RPMI8226 (cell line): ENCODE measurements at regions not wholly inside any gene's neighbourhood (a gene's known extent, or its start where the extent isn't known, plus 50 kb on each side); places are given as distances from the start of the nearest gene placed in this dataset.

Source experiments
- DNase-seq: peaks from one replicate; pipeline ENCODE4 v3.0.0-alpha.2; 2015

DNA sequence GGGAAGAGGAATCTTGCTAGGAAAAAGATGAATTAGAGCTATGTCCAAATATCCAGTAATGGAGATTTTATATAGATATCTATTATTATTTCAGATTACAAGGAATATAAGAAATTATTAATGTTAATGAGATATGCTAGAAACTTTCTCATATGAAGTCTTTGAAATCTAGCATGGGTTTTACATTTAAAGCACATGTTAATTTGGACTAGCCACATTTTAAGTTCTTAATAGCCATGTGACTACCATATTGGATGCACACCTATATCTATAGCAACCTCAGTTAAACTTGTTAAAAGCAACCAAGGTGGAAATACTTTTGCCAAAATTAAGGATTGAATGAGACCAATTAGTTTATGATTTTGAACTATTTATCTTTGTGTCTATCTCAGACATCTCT is 86.7 kb upstream of the CNTNAP4 start:
- DNase-seq: no peak

DNA sequence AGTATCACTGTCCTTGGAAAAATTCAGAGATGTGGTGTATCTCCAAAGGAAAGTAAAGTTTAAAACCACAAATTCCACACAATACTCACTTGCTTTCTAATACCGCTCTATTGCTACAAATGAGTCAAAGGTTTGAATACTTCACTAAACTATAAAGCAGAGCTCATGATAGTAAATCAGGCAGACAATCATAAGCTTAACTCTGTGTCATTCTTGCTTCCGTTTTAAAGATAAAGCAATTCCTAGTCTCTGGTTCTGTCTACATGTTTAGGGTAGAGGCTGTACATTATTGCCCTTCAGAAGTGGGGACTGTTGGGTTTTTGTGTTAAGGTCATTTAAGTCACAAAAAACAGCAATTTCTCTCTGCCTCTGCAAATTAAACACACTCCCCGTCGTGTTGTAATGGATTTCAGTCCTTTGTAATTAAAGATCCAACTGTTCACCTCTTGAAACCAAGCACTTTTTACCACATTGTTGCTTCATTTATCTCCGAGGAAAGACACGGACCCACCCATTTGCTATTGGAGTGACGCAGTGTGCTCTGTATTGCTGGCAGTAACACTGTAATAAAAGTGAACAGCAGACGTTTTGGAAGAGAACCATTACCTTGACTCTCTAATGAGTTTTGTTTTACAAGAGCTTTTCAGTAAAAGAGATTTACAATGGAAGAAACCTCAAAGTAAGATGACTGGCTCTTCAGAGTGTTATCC is 83.1 kb upstream of the CNTNAP4 start:
- no peak for DNase-seq

DNA sequence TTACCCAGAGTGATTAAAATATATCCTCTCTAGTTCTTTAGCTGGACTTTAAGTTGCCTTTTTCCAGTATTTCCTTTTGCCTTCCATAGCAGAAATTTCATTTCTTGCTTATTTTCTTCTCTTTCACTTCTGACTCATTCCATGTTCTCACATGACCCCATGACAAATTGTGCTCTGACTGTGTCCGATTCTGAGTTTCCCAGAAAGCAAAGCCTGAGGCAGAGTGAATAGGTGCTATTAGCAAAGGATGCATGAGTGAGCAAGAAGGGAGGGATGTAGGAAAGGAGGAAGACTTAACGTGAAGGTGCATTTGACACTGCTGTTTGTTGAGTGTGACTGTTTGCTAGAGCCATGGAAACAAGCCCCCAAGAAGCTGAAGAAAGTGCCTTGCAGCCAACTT is 82.6 kb upstream of the CNTNAP4 start:
- no peak for DNase-seq

DNA sequence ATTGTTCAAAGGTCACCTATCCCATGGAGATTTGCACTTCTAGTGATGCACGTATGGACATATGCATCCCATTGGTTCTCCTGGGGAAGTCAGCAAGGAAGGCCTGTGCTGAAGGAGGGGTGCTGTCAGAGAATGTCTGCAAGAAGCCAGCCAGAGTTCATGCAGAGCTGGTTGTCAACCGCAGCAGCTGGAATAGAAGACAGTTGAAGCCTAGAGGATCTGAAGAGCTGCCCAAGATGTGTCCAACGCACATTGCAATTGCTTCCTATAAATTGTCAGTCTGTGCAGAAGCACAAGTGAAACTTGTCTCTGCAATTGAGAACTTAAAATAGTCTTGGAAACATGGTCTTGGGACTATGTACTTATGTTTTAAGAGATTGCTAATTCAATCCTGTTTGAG is 82.1 kb upstream of the CNTNAP4 start:
- no peak for DNase-seq

DNA sequence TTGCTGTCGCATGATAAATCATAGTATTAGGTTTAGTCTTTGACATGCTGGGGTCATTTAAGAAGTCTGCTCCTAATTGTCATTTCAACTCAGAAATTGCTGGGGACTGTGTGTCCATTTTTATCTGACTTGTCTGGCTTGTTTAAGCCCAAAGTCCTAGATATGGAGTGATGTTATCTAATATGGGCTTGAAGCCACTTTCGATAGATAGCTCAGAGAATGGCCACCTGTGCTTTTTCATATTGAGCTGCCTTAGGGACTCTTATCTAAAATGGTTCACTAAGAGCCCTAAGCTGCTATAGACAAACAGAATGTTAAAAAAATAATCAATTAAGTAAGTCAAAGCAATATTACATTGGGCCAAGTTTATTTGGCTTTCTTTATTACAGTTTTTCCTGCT is 81.6 kb upstream of the CNTNAP4 start:
- no peak for DNase-seq

DNA sequence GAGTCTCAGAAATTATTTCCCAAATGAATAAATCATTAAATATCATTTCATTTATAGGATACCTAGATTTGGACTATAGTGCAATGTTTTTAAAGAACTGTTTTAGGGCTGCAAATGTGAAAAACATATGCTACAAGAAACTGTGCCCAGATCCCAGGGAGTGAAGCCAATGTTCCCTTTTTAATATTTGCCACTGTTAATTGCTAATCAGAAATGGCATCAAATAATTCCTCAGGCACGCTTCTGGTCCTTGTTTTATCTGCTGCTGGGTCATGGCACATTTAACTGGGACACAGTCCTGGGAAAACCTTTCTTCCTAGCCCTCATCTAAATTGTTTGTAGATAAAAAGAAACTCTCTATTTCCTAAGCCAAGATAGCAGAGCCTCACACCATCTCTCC is 79.3 kb upstream of the CNTNAP4 start:
- no peak for DNase-seq

DNA sequence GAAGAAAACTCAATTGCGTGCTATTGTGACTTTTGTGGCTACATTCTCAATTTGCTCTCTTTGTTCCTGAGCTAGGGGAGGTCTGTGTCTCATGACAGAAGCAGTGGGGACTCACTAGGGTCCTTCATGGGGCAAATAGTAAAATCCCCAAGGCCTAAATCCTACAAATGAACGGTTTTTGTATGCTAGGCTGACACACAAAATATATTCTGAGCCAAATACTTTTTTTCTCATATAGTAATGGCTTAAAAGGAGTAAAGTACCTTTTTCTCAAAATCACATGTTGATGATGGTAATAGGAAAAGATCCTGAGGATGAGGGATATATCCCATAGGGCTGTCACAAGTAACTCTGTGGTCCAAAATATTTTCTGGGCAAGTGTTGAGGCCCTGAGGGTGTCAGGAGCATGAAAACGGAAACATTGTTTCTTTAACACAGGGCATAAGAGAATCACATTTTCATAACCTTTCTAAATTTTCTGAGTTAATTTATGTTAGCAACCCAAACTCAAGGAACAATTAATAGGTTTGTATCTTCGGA is 77.5 kb upstream of the CNTNAP4 start:
- DNase-seq: no peak

DNA sequence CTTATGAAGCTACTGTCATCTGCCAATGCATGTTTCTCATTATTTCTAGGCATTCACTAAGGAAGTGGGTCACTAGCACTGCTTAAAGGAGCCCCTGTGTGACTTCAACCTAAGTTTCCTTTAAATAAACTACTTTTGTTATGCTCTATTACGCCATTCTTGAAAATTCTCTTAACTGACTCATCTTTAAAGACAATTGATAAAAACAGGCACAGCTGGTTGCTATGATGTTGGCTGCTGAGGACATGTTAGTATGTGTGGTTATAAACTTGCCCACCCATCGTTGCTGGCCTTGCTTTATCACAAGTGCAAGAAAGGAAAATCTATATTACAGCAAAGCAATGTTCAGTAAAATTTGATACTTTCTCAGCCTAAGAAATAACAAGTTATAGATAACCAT is 75.8 kb upstream of the CNTNAP4 start:
- DNase-seq: no peak

DNA sequence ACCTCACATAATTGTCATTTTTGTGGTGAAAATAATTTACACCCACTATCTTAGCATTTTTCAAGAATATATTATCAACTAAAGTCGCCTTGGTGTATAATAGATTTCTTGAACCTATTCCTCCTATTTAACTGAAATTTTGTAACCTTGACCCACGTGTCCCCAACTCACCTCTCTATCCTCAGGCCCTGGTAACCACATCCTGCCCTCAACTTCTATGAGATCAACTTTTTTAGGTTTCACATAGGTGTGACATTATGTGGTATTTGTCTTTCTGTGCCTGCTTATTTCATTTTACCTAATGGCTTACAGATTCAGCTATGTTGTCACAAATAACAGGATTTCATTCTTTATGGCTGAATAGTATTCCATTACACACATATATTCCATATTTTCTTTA is 73.0 kb upstream of the CNTNAP4 start:
- no peak for DNase-seq

DNA sequence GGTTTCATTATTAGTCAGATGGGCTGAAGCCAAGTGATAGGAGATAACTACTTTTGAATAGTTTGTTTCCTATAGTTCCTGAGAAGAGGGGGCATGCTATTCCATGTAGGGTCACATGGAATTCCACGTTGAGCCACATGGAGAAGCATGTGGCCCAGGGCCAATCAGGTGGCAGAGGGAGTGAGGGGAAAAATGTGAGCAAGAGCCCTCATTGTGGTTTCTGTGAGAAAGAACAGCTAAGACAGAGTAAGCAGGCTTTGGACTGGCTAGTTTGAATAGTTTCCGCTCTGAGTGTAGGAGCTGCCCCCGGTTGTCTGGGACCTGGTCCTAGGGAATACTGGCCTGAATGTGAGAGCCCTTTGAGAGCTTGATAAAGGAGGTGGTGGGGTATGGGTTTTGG is 69.9 kb upstream of the CNTNAP4 start:
- no peak for DNase-seq

DNA sequence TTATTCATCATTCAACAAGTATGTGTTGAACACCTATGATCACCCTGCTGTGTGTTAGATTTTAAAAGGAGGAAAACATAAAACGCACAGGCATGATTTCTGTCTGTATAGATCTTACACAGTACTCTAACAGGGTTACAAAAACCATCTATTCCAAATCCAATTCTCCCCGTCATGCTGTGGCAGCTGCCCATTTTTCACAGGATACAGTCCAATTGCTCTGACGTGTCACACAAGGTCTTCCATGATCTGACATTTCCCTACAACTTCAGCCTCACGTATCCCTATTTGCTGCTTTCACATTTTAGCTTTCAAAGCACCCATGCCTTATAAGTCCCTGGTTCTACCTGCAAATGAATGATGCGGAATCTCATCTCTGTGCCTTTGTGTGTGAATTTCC is 67.0 kb upstream of the CNTNAP4 start:
- no peak for DNase-seq

DNA sequence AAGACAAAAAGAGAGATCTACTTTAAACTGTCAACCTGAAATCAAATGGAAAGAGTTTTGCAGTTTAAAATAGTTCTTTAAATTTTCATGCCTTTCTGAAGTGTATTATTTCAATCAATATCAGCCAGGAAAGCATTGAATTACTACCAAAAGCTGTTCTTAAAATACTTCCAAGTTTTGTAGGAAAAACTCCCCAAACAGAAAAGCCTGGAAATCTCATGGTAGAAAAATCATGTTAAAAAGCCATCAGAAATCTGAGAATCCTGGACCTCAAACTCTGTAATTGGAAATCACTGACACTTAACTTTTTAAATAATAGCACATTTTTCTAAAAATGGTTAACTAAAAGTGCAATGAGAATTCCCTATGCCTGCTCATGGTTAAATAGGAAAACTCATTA is 63.3 kb upstream of the CNTNAP4 start:
- DNase-seq: no peak

DNA sequence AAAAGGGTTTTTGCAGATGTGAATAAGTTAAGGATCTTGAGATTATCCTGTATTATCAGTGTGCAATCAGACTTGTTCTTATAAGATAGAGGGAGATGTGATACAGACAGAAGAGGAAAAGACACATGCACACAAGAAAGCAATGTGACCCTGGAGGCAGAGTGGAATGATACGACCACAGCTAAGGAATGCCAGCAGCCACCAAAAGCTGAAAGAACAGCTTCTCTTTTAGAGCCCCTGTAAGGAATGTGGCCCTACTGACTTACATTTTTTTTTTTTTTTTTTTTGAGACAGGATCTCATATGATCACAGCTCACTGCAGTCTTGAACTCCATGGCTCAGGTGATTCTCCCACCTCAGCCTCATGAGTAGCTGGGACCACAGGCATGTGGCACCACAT is 62.3 kb upstream of the CNTNAP4 start:
- DNase-seq: no peak

DNA sequence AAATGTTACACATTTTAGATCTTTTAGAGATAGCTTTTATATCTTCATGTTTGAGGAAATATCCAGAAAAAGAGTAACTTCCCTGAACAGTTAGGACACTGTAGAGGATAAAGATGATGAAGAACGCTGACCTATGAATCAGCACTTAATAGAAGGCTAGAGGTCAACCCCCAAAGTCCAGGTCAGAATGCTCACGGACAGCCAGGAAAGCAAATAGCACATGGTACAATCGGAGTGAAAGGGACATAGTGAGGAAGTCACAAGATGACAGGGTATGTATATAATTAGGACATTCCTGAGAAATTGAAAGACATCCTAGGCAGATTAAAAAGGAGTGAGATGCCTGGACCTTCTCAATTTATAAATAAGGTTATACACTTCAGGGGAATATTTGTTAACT is 55.1 kb upstream of the CNTNAP4 start:
- DNase-seq: no peak

DNA sequence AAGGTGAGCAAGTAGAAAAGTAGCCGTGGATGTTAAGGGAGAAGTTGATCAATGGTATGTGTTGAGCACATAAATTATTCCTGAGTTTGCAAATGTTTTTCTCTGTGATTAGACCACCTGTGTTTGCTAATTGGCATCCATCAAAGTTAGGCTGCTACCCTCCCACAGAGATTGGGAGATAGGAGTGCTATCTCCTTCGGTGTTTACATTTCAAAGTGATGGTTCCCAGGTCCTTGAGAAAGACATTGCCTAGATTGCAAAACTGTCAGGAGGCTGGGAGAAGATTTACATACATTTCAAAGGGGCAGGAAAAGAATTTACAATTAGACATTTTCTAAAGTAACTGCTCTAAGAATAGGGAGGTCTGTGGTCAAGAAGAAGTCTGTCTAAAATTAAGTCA is 54.3 kb upstream of the CNTNAP4 start:
- no peak for DNase-seq

DNA sequence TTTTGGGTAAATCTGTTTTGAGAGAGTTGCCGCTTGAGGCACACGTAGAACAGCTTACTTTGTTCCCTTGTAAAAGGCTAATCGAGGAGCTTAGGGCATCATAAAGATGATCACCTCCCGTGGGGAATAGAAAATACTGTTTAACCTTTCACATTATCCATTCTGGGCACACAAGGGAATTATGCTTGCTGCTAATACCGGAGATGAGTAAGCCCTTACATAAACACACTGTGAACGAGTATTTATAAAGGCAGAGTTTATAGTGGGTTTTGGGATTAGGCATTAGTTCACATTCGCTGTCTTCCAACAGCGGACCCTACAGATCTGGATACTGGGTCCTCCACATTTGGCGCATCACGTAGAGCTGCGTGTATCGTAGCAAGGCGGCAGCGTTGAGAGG is 51.2 kb upstream of the CNTNAP4 start:
- DNase-seq: no peak

DNA sequence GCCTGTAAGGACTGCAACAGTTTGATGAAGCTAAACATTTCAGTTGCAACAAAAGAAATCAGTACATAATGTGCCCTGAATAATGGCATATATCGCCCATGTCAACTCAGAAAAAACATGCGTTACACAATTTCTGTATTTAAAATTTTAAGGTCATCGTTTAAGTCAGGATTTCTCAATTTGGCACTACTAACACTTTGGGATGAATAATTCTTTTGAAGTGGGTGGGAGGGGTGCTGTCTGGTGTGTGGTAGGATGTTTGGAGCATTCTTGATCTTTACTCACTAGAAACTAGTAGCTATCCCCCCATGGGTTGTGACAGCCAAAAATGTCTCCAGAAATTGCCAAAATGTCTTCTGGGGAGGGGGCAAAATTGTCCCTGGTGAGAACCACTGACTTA is 50.7 kb upstream of the CNTNAP4 start:
- DNase-seq: no peak
